ENCODE measurements at regions not wholly inside any gene's neighbourhood (a gene's known extent, or its start where the extent isn't known, plus 50 kb on each side); places are given as distances from the start of the nearest gene placed in this dataset.

DNA sequence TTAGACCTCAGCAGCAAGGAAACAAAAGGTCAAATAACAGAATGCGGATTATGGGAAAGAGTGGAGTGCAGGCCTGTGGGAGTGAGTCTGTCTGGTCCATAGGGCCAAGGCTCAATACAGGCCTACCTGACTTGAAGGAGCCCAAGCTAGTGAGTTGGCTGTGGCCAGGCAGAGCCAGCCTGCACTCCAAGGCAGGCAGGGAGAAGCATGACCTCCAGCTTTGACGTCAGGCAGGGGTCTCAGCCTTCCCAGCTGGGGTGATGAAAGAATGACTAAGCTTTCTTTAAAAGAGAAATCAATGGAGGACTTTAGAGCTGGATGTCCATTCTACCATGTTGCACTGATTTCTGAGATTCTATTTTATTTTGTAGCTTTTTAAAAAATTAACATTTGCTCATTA is 62.8 kb downstream of the RHOU start:
- TF ChIP-seq, protein P1, sequence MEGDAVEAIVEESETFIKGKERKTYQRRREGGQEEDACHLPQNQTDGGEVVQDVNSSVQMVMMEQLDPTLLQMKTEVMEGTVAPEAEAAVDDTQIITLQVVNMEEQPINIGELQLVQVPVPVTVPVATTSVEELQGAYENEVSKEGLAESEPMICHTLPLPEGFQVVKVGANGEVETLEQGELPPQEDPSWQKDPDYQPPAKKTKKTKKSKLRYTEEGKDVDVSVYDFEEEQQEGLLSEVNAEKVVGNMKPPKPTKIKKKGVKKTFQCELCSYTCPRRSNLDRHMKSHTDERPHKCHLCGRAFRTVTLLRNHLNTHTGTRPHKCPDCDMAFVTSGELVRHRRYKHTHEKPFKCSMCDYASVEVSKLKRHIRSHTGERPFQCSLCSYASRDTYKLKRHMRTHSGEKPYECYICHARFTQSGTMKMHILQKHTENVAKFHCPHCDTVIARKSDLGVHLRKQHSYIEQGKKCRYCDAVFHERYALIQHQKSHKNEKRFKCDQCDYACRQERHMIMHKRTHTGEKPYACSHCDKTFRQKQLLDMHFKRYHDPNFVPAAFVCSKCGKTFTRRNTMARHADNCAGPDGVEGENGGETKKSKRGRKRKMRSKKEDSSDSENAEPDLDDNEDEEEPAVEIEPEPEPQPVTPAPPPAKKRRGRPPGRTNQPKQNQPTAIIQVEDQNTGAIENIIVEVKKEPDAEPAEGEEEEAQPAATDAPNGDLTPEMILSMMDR (conservative IDR thresholded peaks at IDR 0.05) = no peak
- no peak for TF ChIP-seq EZH2 (IDR thresholded peaks at IDR 0.05; ENCODE audit: low read depth)

All from PC-9 (cell line).